ENCODE measurements at regions not wholly inside any gene's neighbourhood (a gene's known extent, or its start where the extent isn't known, plus 50 kb on each side); places are given as distances from the start of the nearest gene placed in this dataset.

GRCh38 chr9:87239312-87239711 is 258.4 kb upstream of the DAPK1 start:
- TF ChIP-seq CTCF (IDR thresholded peaks at IDR 0.05) (no peak), POLR2A (IDR thresholded peaks at IDR 0.05) (no peak), POLR2AphosphoS5 (IDR thresholded peaks at IDR 0.05; ENCODE audit: insufficient read depth in 1 of 2, low read depth in 1 of 2) (no peak)

Data from vagina (tissue), 2 donors.